ENCODE measurements at regions not wholly inside any gene's neighbourhood (a gene's known extent, or its start where the extent isn't known, plus 50 kb on each side); places are given as distances from the start of the nearest gene placed in this dataset.
"Not testable (repeated sequence)": the region's sequence is repeated elsewhere in the genome, so short reads cannot be mapped to it uniquely, and the experiment has no call there.

DNA sequence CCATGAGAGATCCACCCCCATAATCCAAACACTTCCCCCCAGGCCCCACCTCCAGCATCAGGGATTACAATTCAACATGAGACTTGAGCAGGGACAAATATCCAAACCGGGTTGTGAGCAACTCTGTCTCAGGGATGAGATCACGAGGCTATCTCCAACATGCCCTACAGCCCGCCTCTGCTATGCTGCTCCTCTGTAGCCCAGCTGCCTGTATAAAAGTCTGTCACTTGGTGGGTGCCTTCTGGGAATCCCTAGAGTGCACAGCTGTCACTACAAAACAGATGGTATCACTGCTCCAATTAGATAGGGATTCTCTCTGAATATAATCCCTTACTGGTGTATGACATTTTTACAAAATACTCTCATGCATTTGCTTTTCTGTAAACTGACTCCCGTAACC, 114.9 kb upstream of the NANOS1 start:
- DNase-seq (ENCODE audit: low read depth, low spot score): no peak

DNA sequence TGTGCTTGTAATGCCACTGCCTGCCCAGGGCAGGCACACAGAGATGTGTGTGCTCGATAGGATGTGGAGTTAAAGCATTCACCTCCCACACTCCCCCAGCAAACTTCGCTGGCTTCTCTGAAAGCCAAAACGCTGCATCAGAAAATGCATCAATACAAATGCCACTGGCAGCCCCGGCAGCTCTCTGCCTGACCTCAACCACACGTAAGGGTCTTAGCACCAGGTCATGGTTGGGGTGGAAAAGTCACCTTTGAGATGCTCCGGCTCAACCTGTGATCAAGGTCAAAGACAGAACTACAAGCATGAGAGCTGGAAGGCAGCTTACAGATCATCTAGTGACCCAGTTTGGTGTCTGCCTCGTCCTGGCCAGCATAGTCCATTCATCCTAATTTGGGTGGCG, 114.4 kb upstream of the NANOS1 start:
- DNase-seq (ENCODE audit: low read depth, low spot score): no peak

DNA sequence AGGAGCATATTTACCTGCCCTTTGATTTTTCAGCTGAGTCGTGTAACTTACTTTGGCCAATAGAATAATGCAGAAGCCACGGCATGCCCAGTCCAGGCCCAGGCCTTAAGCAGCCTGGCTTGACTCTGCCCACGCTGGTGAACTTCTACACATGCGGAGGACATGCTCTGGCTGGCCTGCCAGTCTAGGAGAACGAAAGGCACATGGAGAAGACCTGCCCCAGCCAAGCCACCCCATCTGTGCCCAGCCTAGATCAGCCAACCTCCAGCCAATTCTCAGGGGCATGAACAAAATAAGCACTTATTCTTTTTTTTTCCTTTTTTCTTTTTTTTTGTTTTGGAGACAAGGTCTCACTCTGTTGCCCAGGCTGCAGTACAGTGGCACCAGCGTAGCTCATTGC, 112.7 kb upstream of the NANOS1 start:
- no peak for DNase-seq (ENCODE audit: low read depth, low spot score)

DNA sequence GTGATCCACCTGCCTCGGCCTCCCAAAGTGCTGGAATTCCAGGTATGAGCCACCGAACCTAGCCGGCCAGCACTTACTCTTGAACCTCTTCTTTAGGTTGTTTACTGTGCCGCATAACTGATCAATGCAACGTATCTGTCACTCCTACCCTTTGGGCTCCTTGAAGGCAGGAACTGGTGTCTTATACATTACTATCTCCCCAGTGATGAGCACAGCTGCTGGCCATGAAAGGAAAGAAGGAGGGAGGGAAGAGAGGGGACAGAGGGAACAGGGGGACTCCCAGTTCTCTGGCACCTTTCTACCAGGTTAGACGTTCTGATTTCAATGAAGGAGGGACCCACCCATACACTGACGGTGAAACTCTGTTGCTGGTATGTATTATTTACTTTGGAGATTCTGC, 111.8 kb upstream of the NANOS1 start:
- no peak for DNase-seq (ENCODE audit: low read depth, low spot score)

DNA sequence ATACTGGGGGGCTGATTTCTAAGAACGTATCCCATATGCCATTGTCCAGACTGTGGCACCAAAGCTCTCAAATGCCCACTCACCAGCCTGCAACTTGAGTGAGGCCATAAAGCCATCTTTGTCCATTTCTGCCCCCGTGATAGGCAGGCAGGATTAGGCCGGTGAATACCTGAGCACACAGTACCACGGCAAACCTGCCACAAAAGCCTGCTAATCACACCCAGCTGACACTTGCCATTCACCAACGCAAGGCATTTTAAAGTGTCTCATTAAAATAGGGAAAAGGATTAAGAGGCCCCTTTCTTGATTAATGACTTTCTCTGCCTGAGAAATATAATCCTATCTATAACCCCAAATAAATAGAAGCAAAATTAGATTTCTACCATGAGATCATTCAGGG, 111.4 kb upstream of the NANOS1 start:
- no peak for DNase-seq (ENCODE audit: low read depth, low spot score)

DNA sequence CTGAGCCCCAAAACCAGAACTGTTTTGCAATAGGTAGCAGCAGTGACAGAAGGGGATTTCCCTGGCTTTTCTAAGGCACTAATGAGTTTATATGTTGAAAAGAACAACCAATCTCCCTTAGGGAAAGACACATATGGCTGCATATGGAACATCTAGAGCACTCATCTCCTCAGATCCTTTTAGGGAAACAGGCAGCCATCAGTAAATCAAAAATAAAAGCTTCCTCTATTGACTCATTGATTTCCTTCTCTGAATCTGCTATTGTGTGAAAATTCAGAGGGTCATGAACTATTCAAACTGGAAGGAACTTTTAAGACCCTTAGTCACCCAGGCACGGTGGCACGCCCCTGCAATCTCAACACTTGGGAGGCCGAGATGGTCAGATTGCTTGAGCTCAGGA, 110.9 kb upstream of the NANOS1 start:
- DNase-seq (ENCODE audit: low read depth, low spot score): no peak

DNA sequence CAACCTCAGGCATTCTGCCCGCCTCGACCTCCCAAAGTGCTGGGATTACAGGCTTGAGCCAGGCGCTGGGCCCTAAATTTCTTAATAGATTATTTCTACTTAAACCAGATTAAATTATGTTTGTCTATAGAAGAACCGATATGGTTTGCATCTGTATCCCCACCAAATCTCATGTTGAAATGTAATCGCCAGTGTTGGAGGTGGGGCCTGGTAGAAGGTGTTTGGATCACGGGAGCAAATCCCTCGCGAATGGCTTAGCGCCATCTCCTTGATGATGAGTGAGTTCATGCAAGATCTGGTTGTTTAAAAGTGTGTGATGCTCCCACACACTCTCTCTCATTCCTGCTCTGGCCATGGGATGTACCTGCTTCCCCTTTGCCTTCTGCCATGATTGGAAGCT, 109.3 kb upstream of the NANOS1 start:
- no peak for DNase-seq (ENCODE audit: low read depth, low spot score)

DNA sequence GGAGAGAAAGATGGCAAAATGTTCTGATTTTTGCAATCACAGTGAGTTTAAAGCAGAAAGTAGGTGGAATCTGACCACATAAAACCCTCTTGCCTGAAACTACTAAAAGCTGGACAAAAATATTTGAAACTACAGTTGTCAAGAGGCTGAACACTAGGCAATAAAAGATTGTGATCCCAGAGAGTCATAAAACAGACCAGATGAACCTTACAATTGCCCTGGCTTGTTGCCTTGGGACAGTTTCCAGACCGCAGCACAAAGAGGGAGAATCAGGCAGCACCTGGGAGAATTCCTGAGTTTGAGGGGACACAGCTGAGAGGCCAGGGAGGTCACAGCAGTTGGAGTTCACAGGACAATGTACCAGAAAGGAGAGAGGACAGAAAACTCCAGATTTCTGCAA, 107.3 kb upstream of the NANOS1 start:
- no peak for DNase-seq (ENCODE audit: low read depth, low spot score)

DNA sequence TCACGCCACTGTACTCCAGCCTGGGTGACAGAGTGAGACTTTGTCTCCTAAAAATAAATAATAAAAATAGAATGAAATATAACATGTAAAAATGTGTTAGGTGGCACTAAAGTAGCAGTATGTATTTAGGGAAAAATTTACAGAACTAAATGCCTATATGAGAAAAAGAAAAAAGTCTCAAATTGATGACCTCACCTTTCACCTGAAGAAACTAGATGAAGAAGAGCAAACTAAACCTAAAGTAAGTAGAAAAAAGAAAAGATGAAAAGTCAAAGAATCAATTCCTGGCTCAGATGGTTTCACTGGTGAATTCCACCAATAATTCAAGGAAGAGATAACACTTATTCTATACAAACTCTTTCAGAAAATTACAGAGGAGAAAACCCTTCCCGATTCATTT, 106.5 kb upstream of the NANOS1 start:
- DNase-seq (ENCODE audit: low read depth, low spot score): no peak

DNA sequence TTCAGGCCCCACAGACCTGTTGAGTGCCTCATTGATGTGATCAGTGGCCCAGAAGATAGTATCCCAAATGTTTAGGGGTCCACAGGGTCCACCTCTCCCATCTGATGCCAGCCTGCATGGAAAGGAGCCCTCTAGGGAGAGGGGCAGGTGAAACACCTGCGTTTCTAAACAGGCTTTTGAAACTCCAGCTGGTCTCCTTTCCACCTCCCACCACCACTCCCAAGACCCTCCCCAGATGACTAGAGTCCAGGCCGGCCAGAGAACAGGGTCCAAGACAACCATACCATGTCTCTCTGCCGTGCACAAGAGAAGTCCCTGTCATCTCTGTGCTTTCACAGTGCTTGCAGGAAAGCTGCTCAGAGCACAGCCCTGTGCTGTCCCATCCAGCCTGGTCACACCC, 105.0 kb upstream of the NANOS1 start:
- no peak for DNase-seq (ENCODE audit: low read depth, low spot score)

DNA sequence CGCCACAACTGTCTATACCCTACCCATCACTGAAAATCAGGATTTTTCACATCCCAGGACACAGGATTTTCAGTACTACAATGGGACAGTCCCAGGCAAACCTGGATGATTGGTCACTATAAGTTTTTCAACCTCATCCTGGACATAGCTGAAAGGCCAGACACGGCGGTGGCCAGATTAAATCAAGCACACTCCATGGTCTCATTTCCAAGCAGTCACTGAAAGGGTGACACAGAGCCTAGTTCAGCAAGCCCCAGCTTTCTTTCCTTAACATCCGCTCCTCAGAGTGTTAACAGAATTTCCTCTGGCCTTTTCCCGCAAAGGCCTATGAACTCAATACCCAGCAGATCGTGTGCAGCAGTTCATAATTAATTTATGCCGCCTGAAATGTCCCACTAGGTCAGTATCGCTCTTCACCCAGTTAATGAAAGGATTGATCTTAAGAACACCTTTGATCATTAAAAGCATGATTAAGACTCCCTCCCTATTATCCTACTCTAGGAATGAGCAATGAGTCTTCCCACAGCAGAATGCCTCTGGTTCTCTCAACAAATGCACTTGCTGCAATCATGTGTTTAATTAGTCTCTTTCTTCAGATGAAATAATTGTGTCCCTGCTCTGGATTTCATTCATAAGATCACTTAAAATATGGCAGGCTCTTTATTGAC, 104.0 kb upstream of the NANOS1 start:
- DNase-seq (ENCODE audit: low read depth, low spot score): no peak

DNA sequence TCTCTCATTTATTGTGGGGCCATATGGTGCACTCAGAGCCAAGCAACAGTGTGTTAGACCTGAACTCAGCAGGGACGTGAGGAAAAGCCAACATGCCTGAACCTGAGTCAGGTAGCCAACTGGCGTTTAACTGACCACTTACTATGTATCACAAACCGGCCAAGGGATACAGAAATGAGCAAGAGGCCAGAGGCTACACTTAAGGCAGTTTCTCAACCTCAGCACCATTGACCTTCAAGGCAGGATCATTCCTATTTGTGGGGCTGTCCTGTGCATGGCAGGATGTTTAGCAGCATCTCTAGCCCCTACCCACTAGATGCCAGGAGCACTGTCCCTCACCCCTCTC, 103.5 kb upstream of the NANOS1 start:
- no peak for DNase-seq (ENCODE audit: low read depth, low spot score)

DNA sequence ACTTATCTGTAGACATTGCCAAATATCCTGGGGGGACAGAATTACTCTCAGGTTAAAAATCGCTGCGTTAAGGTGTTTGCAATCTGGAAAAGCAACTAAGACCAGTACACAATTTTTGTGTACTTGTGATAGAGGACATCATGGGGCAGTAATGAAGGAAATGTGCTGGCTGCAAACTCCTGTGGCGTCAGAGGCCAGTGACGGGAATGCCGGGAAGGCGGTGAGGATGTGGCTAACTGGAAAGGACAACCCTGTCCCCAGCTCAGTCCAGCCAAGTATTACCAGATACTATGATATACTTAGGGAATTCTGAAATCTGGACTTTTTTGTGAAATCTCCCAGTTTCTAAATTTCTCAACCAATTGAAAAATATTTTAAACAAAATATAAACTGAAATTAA, 103.1 kb upstream of the NANOS1 start:
- DNase-seq (ENCODE audit: low read depth, low spot score): no peak

DNA sequence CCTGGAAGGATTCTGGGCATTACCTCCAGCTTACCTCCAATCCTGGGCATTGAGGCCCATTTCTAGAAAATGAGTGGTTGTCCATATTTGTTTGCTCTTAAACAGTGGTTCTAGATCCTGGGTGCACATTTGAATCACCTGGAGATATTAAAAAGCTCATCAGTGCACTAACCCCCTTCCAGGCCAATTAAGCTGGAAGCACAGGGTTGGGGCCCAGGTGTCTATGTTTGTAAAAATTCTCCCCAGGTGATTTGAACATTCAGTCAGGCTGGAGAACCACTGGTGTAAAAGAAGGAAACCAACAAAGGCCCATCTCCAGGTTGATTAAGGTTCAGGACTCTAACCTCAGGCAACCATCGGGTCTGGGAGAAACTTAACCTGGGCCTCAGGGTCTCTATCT, 102.6 kb upstream of the NANOS1 start:
- no peak for DNase-seq (ENCODE audit: low read depth, low spot score)

DNA sequence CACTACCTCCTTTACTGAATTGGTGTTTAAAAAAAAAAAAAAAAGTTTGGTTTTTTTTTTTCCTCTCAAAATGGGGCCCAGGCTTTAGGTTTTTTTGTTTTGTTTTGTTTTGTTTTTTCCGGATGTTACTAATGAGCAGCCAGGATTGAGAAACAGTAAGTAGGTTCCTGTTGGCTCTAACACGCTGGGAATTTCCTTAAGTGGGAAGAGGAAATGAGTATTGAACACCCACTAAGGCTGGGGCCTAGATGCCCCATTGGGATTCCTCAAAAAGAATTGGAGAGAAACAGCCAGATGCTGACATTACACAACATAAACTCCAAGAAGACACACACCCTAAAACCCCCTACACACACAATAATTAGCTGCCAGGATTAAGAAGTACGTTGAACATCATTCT, 102.2 kb upstream of the NANOS1 start:
- no peak for DNase-seq (ENCODE audit: low read depth, low spot score)

DNA sequence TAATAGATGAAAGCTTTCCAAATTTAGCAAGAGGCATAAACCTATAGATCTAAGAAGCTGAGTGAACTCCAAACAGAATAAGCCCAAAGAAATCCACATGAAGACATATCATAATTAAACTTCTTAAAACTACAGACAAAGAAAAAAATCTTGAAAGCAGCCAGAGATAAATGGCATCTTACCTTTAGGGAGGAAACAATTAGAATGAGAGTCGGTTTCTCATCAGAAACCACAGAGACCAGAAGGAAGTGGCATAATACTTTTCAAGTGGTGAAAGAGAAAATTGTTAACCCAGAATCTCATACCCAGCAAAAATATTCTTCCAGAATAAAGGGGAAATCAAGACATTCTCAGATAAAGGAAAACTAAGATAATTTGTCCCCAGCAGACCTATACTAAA, 98.9 kb upstream of the NANOS1 start:
- DNase-seq (ENCODE audit: low read depth, low spot score): no peak

DNA sequence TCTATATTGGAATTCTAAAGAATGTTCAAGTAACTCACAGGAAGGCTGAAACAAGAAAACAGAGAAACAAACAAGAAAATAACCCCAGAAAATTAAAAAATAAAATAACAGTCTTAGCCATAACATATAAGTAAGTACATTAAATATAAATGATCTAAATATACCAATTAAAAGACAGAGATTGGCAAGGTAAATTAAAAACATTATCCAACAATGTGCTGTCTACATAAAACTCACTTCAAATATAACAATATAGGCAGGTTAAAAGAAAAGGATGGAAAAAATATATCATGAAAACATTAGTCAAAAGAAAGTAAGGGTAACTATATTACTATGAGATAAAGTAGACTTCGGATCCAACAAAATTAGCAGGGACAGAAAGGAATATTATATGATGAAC, 98.1 kb upstream of the NANOS1 start:
- no peak for DNase-seq (ENCODE audit: low read depth, low spot score)

DNA sequence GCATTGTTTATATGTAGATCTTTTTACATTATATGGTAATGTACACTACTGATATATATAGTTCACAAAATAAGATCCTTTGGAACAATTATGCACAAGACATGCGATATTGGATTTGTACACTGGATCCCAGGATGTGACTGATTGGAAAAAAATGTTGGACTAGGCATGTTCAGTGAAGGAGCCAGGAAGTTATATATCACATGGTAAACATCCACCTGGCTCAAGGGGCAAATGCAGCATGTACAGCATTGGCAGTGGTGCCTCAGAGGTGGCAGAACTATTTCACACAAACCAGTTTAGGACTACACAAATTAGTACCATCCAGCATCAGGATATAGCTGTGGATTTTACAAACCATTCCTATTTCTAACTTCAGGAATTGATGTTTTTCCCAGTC, 97.4 kb upstream of the NANOS1 start:
- DNase-seq (ENCODE audit: low read depth, low spot score): not testable (repeated sequence)

DNA sequence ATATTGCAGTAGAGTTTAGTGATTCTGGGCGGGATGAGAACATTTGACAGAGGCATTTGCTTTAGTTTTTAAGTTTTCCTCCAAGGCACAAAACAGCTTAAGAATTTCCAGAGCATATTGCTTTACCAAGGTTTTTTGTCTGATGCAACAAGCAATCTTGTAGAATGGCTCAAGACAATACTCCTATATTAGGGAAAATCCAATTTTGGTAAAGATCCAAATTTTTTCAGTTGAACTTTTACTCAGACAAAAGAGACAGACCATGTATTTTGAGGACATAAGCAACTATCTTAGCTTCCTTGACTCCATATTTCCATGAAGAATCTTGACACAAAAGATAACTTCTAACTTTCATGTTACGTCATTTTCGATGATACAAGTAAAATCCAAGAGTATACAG, 92.3 kb upstream of the NANOS1 start:
- DNase-seq (ENCODE audit: low read depth, low spot score): no peak

DNA sequence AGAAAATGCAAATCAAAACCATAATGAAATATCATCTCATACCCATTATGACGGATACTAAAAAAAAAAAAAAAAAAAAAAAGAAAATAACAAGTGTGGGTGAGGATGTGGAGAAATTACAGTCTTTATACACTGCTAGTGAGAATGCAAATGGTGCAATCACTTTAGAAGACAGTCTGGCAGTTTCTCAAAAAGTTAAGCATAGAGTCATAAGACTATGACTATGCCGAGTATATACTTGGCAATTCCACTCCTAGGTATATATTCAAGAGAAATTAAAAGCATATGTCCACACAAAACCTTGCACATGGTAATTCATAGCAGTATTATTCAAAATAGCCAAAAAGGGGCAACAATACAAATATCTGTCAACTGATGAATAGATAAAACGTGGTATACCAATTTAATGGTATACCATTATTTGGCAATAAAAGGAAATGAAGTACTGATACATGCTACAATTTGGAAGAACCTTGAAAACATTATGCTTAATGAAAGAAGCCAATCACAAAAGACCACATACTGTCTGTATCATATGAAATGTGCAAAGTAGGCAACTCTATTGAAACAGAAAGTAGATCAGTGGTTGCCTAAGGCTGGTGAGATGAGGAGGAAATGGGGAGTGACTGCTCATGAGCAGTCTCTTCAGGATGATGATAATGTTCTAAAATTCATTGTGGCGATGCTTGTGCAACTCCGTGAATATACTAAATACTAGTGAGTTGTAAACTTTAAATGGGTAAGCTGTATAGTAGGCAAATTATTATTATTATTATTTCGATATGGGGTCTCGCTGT, 90.1 kb upstream of the NANOS1 start:
- no peak for DNase-seq (ENCODE audit: low read depth, low spot score)

DNA sequence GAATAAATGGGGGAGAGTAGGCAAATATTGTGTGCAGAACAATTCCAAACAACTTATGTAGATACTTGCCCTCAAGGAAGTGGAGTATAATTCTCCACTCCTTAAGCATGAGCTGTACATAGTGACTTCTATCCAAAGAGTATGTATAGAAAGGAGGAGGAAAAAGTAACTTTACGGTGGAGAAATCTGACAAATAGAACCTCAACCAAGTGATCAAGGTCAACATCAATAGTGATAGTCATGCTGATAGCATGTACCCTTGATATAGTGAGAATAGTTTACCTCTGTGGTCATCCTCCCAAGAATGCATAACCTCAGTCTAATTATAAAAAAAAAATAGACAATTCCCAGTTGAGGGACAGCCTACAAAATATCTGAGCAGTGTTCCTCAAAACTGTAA, 89.1 kb upstream of the NANOS1 start:
- no peak for DNase-seq (ENCODE audit: low read depth, low spot score)

DNA sequence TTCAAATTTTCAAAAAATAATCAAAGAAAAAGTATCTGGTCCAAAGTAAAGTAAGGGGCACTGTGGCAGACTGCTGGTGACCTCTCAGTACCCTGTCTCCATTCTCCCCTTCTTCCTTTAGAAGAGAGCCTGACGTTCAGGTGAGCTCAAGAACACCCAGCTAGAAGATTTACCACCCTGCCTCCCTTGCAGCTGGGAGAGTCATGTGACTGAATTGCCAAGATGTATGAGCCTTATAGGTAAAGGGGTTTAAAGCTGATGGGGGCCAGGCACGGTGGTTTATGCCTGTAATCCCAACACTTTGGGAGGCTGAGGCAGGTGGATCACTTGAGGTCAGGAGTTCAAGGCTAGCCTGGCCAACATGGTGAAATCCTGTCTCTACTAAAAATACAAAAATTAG, 86.3 kb upstream of the NANOS1 start:
- DNase-seq (ENCODE audit: low read depth, low spot score): no peak

DNA sequence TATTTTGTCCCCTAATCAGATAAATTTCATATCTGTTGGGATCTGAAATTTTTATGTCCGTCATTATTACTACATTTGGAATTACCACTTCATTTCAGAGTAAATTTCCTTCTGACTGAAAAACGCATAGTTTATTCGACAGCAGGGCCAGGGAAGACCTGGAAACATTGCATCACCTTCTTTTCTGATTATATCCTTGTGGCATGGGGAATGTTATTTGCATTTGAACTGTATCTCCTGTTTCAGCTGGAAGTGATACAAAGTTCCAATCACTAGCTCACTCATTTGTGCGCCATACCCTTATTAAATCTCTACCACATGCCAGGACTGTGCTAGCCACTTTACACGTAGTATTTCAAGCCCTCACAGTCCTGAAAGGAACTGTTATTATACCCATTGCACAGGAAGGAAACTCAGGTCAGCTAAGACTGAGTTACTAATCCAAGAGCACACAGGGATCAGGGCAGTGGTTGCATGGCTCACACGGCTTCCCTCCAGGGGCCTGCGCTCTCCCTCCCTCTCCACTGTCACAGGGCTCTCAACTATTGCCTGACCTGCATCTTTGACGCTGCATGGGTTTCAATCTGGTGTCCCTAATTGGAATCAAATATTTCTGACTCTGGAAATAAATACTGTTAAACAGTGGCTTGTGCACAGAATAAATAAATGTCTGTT, 84.4 kb upstream of the NANOS1 start:
- DNase-seq (ENCODE audit: low read depth, low spot score): no peak
